HEK293 (cell line): ENCODE measurements at regions not wholly inside any gene's neighbourhood (a gene's known extent, or its start where the extent isn't known, plus 50 kb on each side); places are given as distances from the start of the nearest gene placed in this dataset.

Experiments
- AEBP2 ChIP-seq: fragments of 450-650 bp; formaldehyde crosslinking; IDR thresholded peaks from 2 replicates; pipeline ENCODE4 v1.5.1; 2016; ENCODE audit warnings: missing biosample characterization, missing genetic modification characterization, borderline replicate concordance
- GLI2 ChIP-seq: fragments of 450-650 bp; formaldehyde crosslinking; IDR thresholded peaks from 2 replicates; pipeline ENCODE4; 2017; ENCODE audit warnings: missing biosample characterization, missing genetic modification characterization, low read depth, borderline replicate concordance
- HIC1 ChIP-seq: fragments of 450-650 bp; formaldehyde crosslinking; IDR thresholded peaks from 2 replicates; pipeline ENCODE4 v1.5.1; 2016; ENCODE audit warnings: missing biosample characterization, missing genetic modification characterization
- KLF17 ChIP-seq: fragments of 450-650 bp; formaldehyde crosslinking; IDR thresholded peaks from 2 replicates; pipeline ENCODE4 v1.5.1; 2016; ENCODE audit warnings: missing biosample characterization, missing genetic modification characterization
- SALL2 ChIP-seq: fragments of 450-650 bp; formaldehyde crosslinking; IDR thresholded peaks from 2 replicates; pipeline ENCODE4 v1.5.0; 2017; ENCODE audit warnings: missing biosample characterization, mild to moderate bottlenecking, missing genetic modification characterization, borderline replicate concordance
- SCRT2 ChIP-seq: fragments of 450-650 bp; formaldehyde crosslinking; IDR thresholded peaks from 2 replicates; pipeline ENCODE4 v1.5.1; 2016; ENCODE audit warnings: missing biosample characterization, missing genetic modification characterization
- ZNF157 ChIP-seq: fragments of 450-650 bp; formaldehyde crosslinking; IDR thresholded peaks from 2 replicates; pipeline ENCODE4 v1.5.1; 2016; ENCODE audit warnings: missing biosample characterization, missing genetic modification characterization
- ZNF221 ChIP-seq: fragments of 450-650 bp; formaldehyde crosslinking; IDR thresholded peaks from 2 replicates; pipeline ENCODE4 v1.5.1; 2017; ENCODE audit warnings: missing biosample characterization, missing genetic modification characterization, borderline replicate concordance
- ZNF398 ChIP-seq: fragments of 450-650 bp; formaldehyde crosslinking; IDR thresholded peaks from 2 replicates; pipeline ENCODE4 v1.5.1; 2017; ENCODE audit warnings: missing biosample characterization, missing genetic modification characterization
- ZNF433 ChIP-seq: fragments of 450-650 bp; formaldehyde crosslinking; IDR thresholded peaks from 2 replicates; pipeline ENCODE4 v1.5.1; 2016; ENCODE audit warnings: missing biosample characterization, missing genetic modification characterization, low read depth
- ZNF514 ChIP-seq: fragments of 450-650 bp; formaldehyde crosslinking; IDR thresholded peaks from 2 replicates; pipeline ENCODE4 v1.5.1; 2016; ENCODE audit warnings: missing biosample characterization, missing genetic modification characterization
- ZNF610 ChIP-seq: fragments of 450-650 bp; formaldehyde crosslinking; IDR thresholded peaks from 2 replicates; pipeline ENCODE4 v1.5.1; 2016; ENCODE audit warnings: missing biosample characterization, missing genetic modification characterization, borderline replicate concordance
- ZNF664 ChIP-seq: fragments of 450-650 bp; formaldehyde crosslinking; IDR thresholded peaks from 2 replicates; pipeline ENCODE4 v1.5.1; 2016; ENCODE audit warnings: missing biosample characterization, missing genetic modification characterization
- ZNF701 ChIP-seq: fragments of 450-650 bp; formaldehyde crosslinking; IDR thresholded peaks from 2 replicates; pipeline ENCODE4 v1.5.1; 2016; ENCODE audit warnings: missing biosample characterization, missing genetic modification characterization
- ZNF785 ChIP-seq: fragments of 450-650 bp; formaldehyde crosslinking; IDR thresholded peaks from 2 replicates; pipeline ENCODE4 v1.5.1; 2016; ENCODE audit warnings: missing biosample characterization, missing genetic modification characterization
- ZNF792 ChIP-seq: fragments of 450-650 bp; formaldehyde crosslinking; IDR thresholded peaks from 2 replicates; pipeline ENCODE4 v1.5.1; 2016; ENCODE audit warnings: missing biosample characterization, missing genetic modification characterization
- TF ChIP-seq, protein P1 (sequence below): fragments of 450-650 bp; formaldehyde crosslinking; IDR thresholded peaks from 2 replicates; pipeline ENCODE4 v1.5.0; 2017; ENCODE audit warnings: missing biosample characterization, missing genetic modification characterization, borderline replicate concordance
- TF ChIP-seq, protein P2 (sequence below): fragments of 450-650 bp; formaldehyde crosslinking; IDR thresholded peaks from 2 replicates; pipeline ENCODE4 v1.5.1; 2016; ENCODE audit warnings: missing biosample characterization, missing genetic modification characterization
- TF ChIP-seq, protein P3 (sequence below): fragments of 450-650 bp; IDR thresholded peaks from 2 replicates; pipeline ENCODE4 v1.5.1; 2018; ENCODE audit warnings: missing biosample characterization, missing genetic modification characterization

DNA sequence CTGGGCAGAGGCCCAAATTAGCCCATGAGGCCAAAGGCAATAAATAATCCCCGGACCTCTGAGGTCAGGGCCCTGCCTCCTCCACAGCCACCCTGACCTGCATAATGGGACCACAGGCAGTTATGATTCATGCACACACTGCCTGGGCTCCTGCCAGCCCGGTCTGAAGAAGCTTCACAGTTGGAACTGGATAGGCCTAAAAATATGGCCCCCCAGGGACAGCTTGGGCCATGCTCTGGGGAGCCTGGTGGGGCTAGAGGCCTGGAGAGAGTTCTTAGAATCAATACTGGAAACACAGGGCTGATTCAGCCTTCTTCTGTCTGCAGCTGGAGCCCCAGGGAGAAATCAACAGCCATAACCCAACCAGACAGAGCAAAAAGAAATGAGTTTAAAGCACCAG is 112.8 kb upstream of the CADM1 start (continued):
- TF ChIP-seq KLF17 (tag by site-specific recombination) (no peak), HIC1 (peak; percentile 42; the same call in 1 of the 2 replicates), ZNF514 (tag by site-specific recombination) (no peak), ZNF221 (tag by site-specific recombination) (no peak), ZNF664 (no peak), ZNF157 (no peak), AEBP2 (tag by site-specific recombination) (no peak), ZNF792 (tag by site-specific recombination) (no peak), SALL2 (tag by site-specific recombination) (no peak), ZNF433 (no peak), ZNF398 (tag by site-specific recombination) (no peak), ZNF610 (tag by site-specific recombination) (no peak), ZNF785 (no peak), SCRT2 (tag by site-specific recombination) (no peak), ZNF701 (tag by site-specific recombination) (no peak), GLI2 (no peak)
- TF ChIP-seq, protein P1, sequence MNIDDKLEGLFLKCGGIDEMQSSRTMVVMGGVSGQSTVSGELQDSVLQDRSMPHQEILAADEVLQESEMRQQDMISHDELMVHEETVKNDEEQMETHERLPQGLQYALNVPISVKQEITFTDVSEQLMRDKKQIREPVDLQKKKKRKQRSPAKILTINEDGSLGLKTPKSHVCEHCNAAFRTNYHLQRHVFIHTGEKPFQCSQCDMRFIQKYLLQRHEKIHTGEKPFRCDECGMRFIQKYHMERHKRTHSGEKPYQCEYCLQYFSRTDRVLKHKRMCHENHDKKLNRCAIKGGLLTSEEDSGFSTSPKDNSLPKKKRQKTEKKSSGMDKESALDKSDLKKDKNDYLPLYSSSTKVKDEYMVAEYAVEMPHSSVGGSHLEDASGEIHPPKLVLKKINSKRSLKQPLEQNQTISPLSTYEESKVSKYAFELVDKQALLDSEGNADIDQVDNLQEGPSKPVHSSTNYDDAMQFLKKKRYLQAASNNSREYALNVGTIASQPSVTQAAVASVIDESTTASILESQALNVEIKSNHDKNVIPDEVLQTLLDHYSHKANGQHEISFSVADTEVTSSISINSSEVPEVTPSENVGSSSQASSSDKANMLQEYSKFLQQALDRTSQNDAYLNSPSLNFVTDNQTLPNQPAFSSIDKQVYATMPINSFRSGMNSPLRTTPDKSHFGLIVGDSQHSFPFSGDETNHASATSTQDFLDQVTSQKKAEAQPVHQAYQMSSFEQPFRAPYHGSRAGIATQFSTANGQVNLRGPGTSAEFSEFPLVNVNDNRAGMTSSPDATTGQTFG = no peak
- TF ChIP-seq, protein P2, sequence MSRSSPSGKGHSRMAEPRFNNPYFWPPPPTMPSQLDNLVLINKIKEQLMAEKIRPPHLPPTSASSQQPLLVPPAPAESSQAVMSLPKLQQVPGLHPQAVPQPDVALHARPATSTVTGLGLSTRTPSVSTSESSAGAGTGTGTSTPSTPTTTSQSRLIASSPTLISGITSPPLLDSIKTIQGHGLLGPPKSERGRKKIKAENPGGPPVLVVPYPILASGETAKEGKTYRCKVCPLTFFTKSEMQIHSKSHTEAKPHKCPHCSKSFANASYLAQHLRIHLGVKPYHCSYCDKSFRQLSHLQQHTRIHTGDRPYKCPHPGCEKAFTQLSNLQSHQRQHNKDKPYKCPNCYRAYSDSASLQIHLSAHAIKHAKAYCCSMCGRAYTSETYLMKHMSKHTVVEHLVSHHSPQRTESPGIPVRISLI (tag by site-specific recombination) = no peak
- TF ChIP-seq, protein P3, sequence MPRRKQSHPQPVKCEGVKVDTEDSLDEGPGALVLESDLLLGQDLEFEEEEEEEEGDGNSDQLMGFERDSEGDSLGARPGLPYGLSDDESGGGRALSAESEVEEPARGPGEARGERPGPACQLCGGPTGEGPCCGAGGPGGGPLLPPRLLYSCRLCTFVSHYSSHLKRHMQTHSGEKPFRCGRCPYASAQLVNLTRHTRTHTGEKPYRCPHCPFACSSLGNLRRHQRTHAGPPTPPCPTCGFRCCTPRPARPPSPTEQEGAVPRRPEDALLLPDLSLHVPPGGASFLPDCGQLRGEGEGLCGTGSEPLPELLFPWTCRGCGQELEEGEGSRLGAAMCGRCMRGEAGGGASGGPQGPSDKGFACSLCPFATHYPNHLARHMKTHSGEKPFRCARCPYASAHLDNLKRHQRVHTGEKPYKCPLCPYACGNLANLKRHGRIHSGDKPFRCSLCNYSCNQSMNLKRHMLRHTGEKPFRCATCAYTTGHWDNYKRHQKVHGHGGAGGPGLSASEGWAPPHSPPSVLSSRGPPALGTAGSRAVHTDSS (tag by site-specific recombination) = no peak
